Gastrocnemius medialis (tissue), 4 donors: ENCODE measurements at regions not wholly inside any gene's neighbourhood (a gene's known extent, or its start where the extent isn't known, plus 50 kb on each side); places are given as distances from the start of the nearest gene placed in this dataset.

ENCODE experiments used
- POLR2A ChIP-seq, 2 donors: fragments of 450-650 bp; IDR thresholded peaks; one replicate each; pipeline ENCODE4 v1.6.1; 2017; ENCODE audit warnings: antibody characterized with exemption in 2 of 2, mild to moderate bottlenecking in 2 of 2, moderate library complexity in 2 of 2
- TF ChIP-seq, protein P1 (sequence below), 5 experiments: fragments of 450-650 bp in 3 of 5; fragments of 200-600 bp in 2 of 5; sonication (generic) in 2 of 5; IDR thresholded peaks in 4 of 5; conservative IDR thresholded peaks in 1 of 5; 1 replicate in 4 of 5; 2 replicates in 1 of 5; pipeline ENCODE4 v1.5.1; 2016 to 2019; ENCODE audit warnings: antibody characterized with exemption in 5 of 5, mild to moderate bottlenecking in 3 of 5, moderate library complexity in 3 of 5

DNA sequence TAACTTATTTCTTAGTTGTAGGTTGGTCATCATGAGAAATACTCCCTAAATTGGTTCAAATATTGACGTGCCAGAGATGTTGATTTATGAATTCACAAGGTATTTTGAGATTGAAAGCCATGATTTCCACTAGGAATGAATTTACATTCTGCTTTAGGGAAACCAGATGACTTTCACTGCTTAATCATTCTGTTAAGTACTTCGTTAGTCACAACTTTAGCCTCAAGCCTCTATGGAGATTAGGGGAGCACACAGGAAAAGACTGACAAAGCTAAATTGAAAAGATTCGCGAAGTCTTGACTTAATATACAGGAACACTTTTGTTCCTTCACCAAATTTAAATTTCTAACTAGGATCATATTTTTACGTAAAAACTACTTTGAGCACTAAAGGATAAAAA lies 250.4 kb upstream of the CACNA2D1 start:
- TF ChIP-seq, protein P1, sequence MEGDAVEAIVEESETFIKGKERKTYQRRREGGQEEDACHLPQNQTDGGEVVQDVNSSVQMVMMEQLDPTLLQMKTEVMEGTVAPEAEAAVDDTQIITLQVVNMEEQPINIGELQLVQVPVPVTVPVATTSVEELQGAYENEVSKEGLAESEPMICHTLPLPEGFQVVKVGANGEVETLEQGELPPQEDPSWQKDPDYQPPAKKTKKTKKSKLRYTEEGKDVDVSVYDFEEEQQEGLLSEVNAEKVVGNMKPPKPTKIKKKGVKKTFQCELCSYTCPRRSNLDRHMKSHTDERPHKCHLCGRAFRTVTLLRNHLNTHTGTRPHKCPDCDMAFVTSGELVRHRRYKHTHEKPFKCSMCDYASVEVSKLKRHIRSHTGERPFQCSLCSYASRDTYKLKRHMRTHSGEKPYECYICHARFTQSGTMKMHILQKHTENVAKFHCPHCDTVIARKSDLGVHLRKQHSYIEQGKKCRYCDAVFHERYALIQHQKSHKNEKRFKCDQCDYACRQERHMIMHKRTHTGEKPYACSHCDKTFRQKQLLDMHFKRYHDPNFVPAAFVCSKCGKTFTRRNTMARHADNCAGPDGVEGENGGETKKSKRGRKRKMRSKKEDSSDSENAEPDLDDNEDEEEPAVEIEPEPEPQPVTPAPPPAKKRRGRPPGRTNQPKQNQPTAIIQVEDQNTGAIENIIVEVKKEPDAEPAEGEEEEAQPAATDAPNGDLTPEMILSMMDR (IDR thresholded peaks at IDR 0.05 in 4 of 5, conservative IDR thresholded peaks at IDR 0.05 in 1 of 5) = no peak
- no peak for TF ChIP-seq POLR2A (IDR thresholded peaks at IDR 0.05)
